Embryonic facial prominence (tissue), 1 donor: ENCODE measurements at regions not wholly inside any gene's neighbourhood (a gene's known extent, or its start where the extent isn't known, plus 50 kb on each side); places are given as distances from the start of the nearest gene placed in this dataset.
"Not testable (repeated sequence)": the region's sequence is repeated elsewhere in the genome, so short reads cannot be mapped to it uniquely, and the experiment has no call there.

ENCODE experiments used
- DNase-seq: peaks from one replicate; pipeline ENCODE4 v3.0.0-alpha.2; 2016; ENCODE audit errors: extremely low spot score

- DNase-seq, result no peak
Observed at GRCh38 chr4:111031001-111031579, 408.2 kb upstream of the PITX2 start.

GRCh38 chr4:111031596-111031995 is 408.7 kb upstream of the PITX2 start:
- no peak for DNase-seq

DNA sequence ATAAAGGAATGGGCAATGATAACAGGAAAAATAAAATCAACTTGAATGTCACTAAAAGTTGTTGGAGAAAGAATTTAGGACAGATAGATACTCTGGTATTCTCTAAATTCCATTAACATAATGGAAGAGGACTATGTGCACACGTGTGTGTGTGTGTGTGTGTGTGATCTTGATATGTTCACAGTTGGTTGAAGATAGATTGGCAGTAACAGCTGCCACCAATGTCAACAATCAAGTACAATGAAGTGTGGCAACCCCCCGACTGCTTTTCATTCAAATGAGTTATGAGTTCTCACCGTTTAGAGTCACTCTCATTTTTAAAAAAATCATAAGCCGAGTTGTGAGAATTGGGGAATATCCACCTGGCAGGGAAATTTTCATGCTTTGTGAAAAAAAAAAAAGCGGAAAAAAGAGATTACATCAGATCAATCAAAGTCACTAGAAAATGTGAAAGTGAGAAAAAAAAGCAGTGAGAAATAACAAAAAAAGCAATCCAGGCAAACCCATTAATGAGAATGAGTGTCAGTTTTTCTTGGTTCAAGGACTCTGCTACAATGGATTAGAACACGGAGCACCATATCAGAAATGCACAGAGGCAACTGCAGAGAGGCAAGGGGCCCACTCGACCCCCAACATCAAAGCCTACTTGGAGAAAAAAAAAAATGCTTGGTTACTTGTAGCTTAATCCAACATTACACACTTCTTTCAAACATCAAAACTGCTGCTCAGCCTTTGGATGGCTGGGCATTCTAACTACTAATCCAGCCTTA is 414.9 kb upstream of the PITX2 start:
- no peak for DNase-seq

DNA sequence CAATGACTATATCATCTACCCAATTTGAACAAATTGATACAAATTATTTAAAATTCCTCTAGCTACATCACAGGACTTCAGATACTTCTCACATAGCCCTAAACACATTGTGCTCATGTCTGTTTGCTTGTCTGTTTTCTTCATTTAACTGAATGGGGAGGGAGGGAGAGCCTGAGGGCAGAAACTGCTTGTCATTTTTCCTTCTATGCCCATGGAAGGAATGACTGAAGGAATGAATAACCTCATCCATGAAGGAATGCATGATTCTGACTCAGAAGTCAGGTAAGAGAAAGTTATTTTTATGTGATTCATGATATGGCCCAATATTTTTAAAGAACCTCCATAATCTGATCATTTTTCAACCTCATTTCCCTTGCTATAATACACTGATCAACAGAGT is 418.0 kb upstream of the PITX2 start:
- no peak for DNase-seq

GRCh38 chr4:111043286-111043685 is 420.4 kb upstream of the PITX2 start:
- no peak for DNase-seq

DNA sequence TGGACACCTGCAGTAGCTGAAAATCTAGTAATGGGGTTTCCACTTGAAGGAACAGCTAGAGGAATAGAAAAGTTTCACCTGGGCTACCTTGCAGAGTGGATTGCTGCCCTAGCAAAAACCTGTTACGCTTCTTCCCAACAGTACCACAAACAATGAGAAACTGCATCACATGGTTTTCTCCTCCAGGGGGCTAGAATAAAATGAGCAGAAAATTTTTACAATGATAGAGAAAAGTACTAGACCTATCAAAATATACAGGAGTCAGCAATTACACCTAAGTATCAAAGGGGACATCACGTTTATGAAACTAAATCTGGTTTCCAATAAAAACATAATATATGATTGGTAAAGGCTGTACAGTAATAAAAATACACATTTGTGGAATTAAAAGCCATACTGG is 423.1 kb upstream of the PITX2 start:
- DNase-seq, result no peak

GRCh38 chr4:111046811-111047210 is 423.9 kb upstream of the PITX2 start:
- no peak for DNase-seq

GRCh38 chr4:111048316-111048715 is 425.4 kb upstream of the PITX2 start:
- no peak for DNase-seq

- DNase-seq, result no peak
Observed at GRCh38 chr4:111064342-111064993, 441.6 kb upstream of the PITX2 start.

- no peak for DNase-seq
Observed at GRCh38 chr4:111066001-111066400, 443.1 kb upstream of the PITX2 start.

GRCh38 chr4:111066447-111066846 is 443.6 kb upstream of the PITX2 start:
- DNase-seq, result no peak

GRCh38 chr4:111066887-111067286 is 444.0 kb upstream of the PITX2 start:
- no peak for DNase-seq

GRCh38 chr4:111068883-111069282 is 446.0 kb upstream of the PITX2 start:
- DNase-seq, result no peak

DNA sequence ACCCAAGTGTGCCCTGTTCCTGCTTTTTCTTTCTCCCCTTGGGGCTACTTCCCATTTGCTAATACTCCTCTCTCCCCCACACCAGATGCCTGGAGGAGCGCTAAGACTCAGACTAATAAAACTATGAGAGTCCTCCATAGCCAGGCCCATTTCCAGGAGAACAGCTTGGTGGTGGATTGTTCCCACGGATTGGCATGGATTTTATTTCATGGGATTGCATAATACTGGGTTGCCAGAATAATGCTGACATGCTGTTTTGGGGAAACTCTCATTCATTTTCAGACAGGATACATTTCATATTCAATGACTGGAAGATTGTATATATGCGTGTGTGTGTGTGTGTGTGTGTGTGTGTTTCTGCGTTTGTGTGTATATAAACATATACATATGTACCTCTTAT is 447.5 kb upstream of the PITX2 start:
- no peak for DNase-seq

DNA sequence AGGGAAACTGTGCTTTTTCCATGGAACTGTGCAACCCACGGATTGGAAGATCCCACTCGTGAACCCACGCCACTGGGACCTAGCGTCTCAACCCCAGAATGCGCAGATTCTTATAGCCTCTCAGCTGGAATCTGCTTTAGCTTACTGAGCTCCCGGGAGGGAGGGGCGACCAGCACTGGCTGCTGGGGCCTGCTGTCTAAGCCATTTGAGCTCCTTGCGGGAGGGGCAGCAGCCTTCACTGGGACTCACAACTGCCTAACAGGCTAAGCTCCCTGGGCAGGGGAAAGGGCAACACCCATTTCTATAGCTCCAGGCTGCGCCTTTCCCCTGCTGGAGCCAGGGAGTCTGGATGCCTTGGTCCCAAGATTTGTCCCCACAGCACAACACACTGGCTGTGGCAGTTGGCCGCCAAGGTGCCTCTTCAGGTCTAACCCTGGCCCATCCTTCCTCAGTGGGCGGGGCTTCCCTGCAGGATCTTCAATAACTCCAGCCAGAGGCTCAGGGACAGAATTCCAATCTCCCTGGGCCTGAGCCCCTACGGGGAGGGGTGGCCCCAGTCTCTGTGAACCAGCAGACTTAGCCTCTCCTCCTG is 451.7 kb upstream of the PITX2 start:
- DNase-seq, result no peak

- DNase-seq, result not testable (repeated sequence)
Observed at GRCh38 chr4:111076299-111076698, 453.4 kb upstream of the PITX2 start.

DNA sequence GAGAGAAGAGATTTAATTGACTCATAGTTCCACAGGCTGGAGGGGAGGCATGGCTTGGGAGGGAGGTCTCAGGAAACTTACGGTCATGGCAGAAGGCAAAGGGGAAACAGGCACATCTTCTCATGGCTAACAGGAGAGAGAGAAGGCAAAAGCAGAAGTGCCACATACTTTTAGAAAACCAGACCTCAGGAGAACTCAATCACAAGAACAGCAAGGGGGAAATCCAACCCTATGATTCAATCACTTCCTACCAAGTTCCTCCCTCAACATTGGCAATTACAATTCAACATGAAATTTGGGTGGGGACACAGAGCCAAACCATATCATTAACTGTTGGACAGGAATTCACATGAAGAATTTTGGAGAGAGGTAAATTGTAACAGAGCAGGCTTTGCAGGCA is 485.3 kb upstream of the PITX2 start:
- no peak for DNase-seq

DNA sequence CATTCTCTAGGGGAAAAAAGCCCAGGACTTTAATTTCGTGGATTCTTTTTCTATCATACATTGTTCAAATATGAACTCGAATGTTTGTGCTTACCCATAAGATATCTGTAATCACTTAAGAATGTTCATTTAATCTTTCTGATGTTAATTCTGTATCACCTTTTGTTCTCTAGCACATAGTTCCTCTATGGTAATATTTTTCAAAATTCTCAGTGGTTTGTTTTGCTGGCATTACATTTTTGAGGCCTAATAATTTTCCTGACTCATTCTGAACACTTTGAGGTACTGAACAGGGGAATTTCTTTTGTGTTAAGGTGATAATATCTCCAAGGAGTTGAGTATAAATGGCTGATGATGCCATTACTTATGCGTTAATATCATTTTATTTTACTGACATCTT is 490.7 kb upstream of the PITX2 start:
- DNase-seq, result no peak

GRCh38 chr4:111115881-111116280 is 493.0 kb upstream of the PITX2 start:
- no peak for DNase-seq

DNA sequence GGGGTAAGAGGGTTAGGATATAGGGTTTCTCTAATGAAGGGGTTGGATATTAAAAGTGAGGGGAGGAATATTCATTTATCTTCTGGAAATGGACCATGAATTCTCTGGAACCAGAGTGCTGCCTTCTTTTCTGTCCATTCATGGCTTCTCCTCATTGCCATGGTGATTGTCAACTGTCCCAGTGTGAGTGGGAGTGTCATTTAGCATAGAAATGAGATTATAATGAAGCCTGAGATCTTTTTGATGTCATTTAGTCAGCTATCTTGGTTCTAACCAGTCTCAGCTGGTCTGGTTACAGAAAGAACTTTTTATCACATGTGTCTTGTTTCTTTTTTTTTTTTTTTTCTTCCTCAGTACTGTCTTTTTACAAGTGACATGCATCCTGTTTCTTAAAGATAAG is 497.3 kb upstream of the PITX2 start:
- DNase-seq, result no peak

DNA sequence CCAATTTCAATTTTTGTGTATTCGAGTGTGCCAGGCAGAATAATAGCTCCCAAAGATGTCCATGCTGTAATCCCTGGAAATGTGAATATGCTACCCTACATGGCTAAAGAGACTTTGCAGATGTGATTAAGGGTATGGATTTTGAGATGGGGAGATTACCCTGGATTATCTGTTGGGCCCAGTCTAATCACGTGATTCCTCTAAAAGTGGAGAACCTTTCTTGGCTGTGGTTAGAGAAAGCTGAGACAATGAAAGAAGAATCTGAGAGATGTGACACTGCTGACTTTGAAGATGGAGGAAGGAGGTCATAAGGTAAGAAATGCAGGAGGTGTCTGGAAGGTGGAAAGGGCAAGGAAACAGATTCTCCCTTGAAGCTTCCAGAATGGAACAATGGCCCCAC is 503.5 kb upstream of the PITX2 start:
- no peak for DNase-seq

DNA sequence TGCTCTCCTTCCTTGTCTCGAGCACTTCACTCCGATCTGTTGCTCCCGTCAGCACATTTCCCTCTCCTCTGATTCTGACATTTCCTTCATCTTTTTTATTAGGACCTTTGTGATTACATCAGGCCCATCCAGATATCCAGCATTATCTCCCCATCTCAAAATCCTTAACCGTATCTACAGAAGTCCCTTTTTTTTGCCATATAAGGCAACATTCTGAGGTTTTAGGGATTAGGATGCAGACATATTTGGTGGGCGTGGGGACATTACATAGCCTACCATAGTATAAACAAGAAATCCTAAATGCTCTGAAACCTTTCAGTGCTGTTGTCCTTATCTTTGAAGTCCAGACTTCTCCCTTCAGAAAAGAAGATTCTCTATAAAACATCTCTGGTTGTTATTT is 505.0 kb upstream of the PITX2 start:
- DNase-seq, result no peak

DNA sequence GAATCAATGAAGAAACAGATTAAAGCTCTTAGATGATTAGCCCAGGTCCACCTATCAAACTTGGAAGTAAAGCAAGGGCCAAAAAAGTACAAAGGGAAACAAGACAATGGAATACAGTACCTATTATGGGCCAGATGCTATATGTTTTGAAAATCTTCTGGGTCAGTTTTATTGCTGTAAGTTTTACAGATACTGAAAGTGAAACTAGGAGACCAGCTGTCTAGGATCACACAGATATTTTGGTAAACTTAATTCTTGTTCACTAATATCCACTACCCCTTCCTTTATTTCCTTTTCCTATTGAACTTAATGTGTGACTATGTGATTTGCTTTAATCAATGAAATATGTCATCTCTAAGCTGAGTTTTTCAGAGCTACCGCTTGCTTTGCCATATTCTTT is 505.4 kb upstream of the PITX2 start:
- no peak for DNase-seq
